ENCODE measurements at regions not wholly inside any gene's neighbourhood (a gene's known extent, or its start where the extent isn't known, plus 50 kb on each side); places are given as distances from the start of the nearest gene placed in this dataset.

DNA sequence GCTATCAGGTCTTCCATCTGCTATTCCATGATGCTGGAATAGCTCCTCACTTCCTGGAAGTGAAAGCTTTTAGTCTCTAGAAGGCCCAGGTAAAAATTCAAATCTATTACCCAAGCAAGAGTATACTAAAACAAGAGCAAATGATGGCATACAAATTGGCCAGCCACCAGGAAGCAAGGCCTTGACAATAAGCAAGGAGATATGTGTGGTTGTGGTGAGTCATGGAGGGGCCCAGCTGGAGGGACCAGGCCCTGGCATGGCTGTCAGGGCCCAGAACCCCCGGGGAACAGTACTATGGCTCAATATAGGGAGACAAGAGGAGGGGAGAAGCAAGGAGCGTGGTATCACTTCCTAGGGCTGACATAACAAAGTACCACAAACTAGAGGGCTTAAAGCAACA is 358.7 kb downstream of the RRAGC start:
- CTCF ChIA-PET (ENCODE audit: low intra/inter-chr PET ratio): no interaction called here
- peaks cover under 1 to 1% of the 10 kb centered on the region in 2 experiments; a peak in 2 of 5 replicates for H3K4me1 ChIP-seq (replicated peaks in 1 of 2; ENCODE audit: control insufficient read depth in 2 of 2, insufficient read depth in 2 of 2, low read length in 2 of 2)
- no peaks in the 10 kb centered on the region for H3K79me2 ChIP-seq (ENCODE audit: control insufficient read depth, insufficient read depth, low read length)
- WGBS (ENCODE audit: insufficient coverage, low coverage, missing lambda C conversion rate): 14% methylated on average over 2 of the region's 2 CpGs
- no peak for ATAC-seq
- no peak overlapping the region for H3K4me3 ChIP-seq
- in situ Hi-C loops (cut with MboI): no loop called here
- peaks cover 0 to 3% of the 10 kb centered on the region in 2 experiments; a peak in 4 of 5 replicates for H3K27me3 ChIP-seq (ENCODE audit: control insufficient read depth in 2 of 2, insufficient read depth in 2 of 2, low read length in 2 of 2)
- no peak overlapping the region for H3K9ac ChIP-seq (ENCODE audit: insufficient read depth in 1 of 2, low read depth in 2 of 2, low read length in 2 of 2)
- H3K27ac ChIP-seq (ENCODE audit: extremely low read depth, low read depth, low read length): no peak overlapping the region
- FAIRE-seq: no peak
- H4K20me1 ChIP-seq (replicated peaks; ENCODE audit: control insufficient read depth, insufficient read depth, low read length): no peaks in the 10 kb centered on the region
- POLR2A ChIA-PET: no interaction called here
- TF ChIP-seq KLF13 (tag; IDR thresholded peaks at IDR 0.05; ENCODE audit: borderline replicate concordance, low read depth) (no peak), ZNF695 (CRISPR knock-in tag; IDR thresholded peaks at IDR 0.05) (no peak), FOXA3 (CRISPR knock-in tag; conservative IDR thresholded peaks at IDR 0.05 in 1 of 2, IDR thresholded peaks at IDR 0.05 in 1 of 2) (no peak), PRDM10 (IDR thresholded peaks at IDR 0.05; ENCODE audit: partially characterized antibody) (no peak), MIER1 (IDR thresholded peaks at IDR 0.05; ENCODE audit: low read depth) (no peak), PTRF (tag; IDR thresholded peaks at IDR 0.05) (no peak), GATA2 (CRISPR knock-in tag; IDR thresholded peaks at IDR 0.05) (no peak), BRD4 (IDR thresholded peaks at IDR 0.05) (no peak), TSC22D4 (tag; IDR thresholded peaks at IDR 0.05) (no peak), HDAC6 (IDR thresholded peaks at IDR 0.05; ENCODE audit: low read depth, low read length) (no peak)
- TF ChIP-seq, protein P1, sequence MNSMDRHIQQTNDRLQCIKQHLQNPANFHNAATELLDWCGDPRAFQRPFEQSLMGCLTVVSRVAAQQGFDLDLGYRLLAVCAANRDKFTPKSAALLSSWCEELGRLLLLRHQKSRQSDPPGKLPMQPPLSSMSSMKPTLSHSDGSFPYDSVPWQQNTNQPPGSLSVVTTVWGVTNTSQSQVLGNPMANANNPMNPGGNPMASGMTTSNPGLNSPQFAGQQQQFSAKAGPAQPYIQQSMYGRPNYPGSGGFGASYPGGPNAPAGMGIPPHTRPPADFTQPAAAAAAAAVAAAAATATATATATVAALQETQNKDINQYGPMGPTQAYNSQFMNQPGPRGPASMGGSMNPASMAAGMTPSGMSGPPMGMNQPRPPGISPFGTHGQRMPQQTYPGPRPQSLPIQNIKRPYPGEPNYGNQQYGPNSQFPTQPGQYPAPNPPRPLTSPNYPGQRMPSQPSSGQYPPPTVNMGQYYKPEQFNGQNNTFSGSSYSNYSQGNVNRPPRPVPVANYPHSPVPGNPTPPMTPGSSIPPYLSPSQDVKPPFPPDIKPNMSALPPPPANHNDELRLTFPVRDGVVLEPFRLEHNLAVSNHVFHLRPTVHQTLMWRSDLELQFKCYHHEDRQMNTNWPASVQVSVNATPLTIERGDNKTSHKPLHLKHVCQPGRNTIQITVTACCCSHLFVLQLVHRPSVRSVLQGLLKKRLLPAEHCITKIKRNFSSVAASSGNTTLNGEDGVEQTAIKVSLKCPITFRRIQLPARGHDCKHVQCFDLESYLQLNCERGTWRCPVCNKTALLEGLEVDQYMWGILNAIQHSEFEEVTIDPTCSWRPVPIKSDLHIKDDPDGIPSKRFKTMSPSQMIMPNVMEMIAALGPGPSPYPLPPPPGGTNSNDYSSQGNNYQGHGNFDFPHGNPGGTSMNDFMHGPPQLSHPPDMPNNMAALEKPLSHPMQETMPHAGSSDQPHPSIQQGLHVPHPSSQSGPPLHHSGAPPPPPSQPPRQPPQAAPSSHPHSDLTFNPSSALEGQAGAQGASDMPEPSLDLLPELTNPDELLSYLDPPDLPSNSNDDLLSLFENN (IDR thresholded peaks at IDR 0.05; ENCODE audit: low read depth in 2 of 2, low read length in 2 of 2): no peak
- TF ChIP-seq, protein P2, sequence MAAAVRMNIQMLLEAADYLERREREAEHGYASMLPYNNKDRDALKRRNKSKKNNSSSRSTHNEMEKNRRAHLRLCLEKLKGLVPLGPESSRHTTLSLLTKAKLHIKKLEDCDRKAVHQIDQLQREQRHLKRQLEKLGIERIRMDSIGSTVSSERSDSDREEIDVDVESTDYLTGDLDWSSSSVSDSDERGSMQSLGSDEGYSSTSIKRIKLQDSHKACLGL (CRISPR knock-in tag; IDR thresholded peaks at IDR 0.05; ENCODE audit: borderline replicate concordance, poor library complexity, severe bottlenecking): no peak
- no TSS peak for BruUV-seq (replicated peaks)
- H3K4me2 ChIP-seq (ENCODE audit: insufficient read depth, low read length): no peak overlapping the region
- no peak for DNase-seq (ENCODE audit: extremely low read depth in 1 of 4, low spot score in 3 of 4)
- H2AFZ ChIP-seq (ENCODE audit: low read depth, low read length): no peak overlapping the region
- H3K9me3 ChIP-seq (replicated peaks; ENCODE audit: control insufficient read depth, insufficient read depth, low read depth, low read length): no peaks in the 10 kb centered on the region
- no peaks in the 10 kb centered on the region for H3K36me3 ChIP-seq (ENCODE audit: control insufficient read depth, insufficient read depth, low read length)
- no peaks in the 10 kb centered on the region for H3K9me1 ChIP-seq (ENCODE audit: control insufficient read depth, insufficient read depth, low read length)
- intact Hi-C loops (cut with micrococcal nuclease): loop anchor here (10.0 kb wide), 1 partner anchor 466 kb away; no protein-coding TSS in a partner anchor

Data from K562 (cell line).